ENCODE measurements at regions not wholly inside any gene's neighbourhood (a gene's known extent, or its start where the extent isn't known, plus 50 kb on each side); places are given as distances from the start of the nearest gene placed in this dataset.

GRCh38 chr5:155886311-155887031, 440.5 kb upstream of the SGCD start:
- DNase-seq (ENCODE audit: insufficient read length, low spot score) (no peak), FAIRE-seq (no peak)

- no peak for FAIRE-seq
Observed at GRCh38 chr5:155895484-155895883, 431.5 kb upstream of the SGCD start.

DNA sequence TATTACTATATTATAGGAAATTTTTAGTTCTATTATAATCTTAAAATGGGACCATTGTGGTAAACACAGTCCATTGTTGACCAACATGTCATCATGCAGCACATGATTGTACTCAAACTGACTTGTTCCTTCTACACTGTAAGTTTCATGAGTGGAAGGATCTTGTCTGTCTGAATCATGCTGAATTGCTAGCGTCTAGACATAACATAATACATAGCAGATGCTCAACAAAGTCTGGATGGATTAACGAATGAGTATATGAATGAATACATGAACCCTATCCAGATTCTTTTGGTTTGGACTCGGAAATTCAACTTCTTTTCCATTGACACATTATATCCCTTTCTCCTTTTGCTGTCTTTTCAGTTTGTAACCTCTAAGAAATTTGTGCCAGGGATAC, 429.2 kb upstream of the SGCD start:
- FAIRE-seq (no peak), DNase-seq (ENCODE audit: insufficient read length, low spot score) (no peak)

More at GRCh38 chr5:155895484-155895883, 431.5 kb upstream of the SGCD start:
- no peak for DNase-seq (ENCODE audit: insufficient read length, low spot score)

DNA sequence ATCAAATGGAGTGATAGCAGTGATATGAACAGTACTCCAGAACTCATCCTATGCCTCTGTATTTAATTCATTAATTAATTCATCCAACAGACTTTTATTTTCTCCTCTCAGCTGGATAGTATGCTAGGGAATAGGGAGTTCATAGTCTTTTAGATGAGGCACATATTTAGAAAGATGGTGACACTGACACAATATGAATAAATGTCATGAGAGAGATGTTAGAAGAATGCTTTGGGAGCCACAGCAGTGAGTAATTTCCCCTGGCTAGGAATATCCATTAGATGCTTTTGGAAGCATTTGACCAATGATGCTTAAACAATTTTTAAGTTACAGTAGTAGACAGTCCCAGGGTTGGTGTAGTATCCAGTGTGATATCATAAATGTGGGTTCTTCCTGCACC, 428.7 kb upstream of the SGCD start:
- DNase-seq (ENCODE audit: insufficient read length, low spot score) (no peak), FAIRE-seq (no peak)

GRCh38 chr5:155903791-155904190, 423.2 kb upstream of the SGCD start:
- FAIRE-seq, result no peak
- DNase-seq (ENCODE audit: insufficient read length, low spot score), result no peak

DNA sequence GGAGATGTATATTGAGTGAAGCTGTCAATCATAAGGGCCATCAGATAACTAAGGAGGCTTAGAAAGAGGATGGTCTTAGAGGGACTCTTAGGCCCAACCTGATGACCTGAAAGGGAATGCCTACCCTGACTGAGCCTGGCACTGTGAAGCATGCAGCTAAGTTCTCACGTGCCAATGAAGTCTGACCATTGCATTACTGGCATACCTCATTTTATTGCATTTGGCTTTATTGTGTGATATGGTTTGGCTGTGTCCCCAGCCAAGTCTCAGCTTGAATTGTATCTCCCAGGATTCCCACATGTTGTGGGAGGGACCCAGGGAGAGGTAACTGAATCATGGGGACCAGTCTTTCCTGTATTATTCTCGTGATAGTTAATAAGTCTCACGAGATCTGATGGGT, 421.6 kb upstream of the SGCD start:
- FAIRE-seq, result no peak
- no peak for DNase-seq (ENCODE audit: insufficient read length, low spot score)

- DNase-seq (ENCODE audit: insufficient read length, low spot score), result no peak
- FAIRE-seq, result no peak
Observed at GRCh38 chr5:155906046-155906445, 420.9 kb upstream of the SGCD start.

GRCh38 chr5:155908543-155908942, 418.4 kb upstream of the SGCD start:
- FAIRE-seq (no peak), DNase-seq (ENCODE audit: insufficient read length, low spot score) (no peak)

- DNase-seq (ENCODE audit: insufficient read length, low spot score) (no peak), FAIRE-seq (no peak)
Observed at GRCh38 chr5:155912291-155912690, 414.7 kb upstream of the SGCD start.

DNA sequence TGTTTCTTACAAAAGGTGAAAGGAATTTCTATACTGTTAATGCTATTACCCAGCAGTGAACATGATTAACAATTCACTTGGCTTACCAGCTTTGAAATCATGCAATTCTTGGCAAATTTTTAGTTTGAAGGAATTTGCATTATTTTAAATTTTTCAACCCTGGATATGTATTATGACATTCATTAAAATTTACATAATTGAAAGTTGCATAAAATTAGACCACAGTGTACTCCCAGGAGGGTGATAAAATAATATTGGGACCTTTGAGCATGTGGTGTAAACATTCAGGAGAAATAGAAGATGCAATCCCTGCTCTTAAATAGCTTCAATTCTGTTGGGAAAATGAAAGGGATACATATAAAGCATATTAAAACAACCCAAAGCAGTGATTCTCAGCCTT, 412.2 kb upstream of the SGCD start:
- DNase-seq (ENCODE audit: insufficient read length, low spot score) (no peak), FAIRE-seq (no peak)

DNA sequence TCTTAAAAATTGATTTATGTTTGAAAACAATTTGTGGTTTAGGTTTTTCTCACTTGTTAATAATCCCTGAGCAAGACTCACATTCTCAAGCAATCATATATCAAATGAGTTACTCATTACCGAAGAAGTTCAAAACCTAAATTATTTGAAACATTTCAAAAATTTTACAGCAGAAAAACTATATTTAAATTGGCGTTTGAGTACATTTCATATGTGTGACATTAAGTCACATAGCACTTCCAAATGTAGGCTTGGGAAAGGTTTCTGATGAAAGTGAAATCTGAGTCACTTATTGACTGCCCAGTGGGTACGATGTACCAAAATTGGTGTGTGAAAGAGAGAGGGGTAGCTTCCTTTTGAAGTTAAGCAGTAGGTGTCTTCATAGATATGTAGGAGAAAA, 411.4 kb upstream of the SGCD start:
- no peak for FAIRE-seq
- DNase-seq (ENCODE audit: insufficient read length, low spot score), result no peak

DNA sequence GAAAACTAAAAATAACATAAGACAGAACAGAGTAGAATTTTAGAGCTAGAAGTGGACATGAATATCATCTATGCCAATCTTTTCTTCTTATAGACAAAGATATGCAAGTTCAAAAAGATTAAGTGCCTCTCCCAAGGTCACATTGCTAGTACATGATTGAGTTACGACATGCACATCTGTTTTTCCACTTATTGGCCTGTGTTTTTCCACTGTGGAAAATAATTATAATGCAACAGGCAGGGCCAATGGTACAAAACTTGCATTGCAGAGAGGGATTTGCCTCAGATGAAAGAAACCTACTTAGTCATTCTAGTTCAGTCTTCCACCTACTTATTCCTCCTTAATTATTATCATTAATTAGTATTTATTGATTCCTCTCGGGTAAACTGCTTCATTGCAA, 407.8 kb upstream of the SGCD start:
- FAIRE-seq (no peak), DNase-seq (ENCODE audit: insufficient read length, low spot score) (no peak)

GRCh38 chr5:155919725-155920124, 407.2 kb upstream of the SGCD start:
- DNase-seq (ENCODE audit: insufficient read length, low spot score) (no peak), FAIRE-seq (no peak)

DNA sequence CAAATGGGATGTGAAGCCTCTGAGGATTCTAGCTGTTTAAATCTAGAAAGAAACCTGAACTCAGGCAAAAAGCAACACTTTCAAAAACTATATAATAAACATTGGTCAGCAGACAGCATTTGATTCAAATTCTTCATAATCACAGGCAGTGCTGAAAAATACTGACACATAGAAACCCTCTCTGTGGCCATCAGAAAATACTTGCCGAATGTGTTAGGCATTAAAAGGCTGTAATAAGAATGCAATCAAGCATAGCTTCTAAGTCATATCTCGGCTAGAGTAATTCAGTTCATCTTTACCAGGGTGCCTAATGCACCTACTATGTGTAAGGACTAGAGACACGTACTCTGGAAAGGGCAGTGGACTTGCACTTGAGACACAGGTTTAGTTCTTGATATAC, 405.3 kb upstream of the SGCD start:
- FAIRE-seq (no peak), DNase-seq (ENCODE audit: insufficient read length, low spot score) (no peak)

DNA sequence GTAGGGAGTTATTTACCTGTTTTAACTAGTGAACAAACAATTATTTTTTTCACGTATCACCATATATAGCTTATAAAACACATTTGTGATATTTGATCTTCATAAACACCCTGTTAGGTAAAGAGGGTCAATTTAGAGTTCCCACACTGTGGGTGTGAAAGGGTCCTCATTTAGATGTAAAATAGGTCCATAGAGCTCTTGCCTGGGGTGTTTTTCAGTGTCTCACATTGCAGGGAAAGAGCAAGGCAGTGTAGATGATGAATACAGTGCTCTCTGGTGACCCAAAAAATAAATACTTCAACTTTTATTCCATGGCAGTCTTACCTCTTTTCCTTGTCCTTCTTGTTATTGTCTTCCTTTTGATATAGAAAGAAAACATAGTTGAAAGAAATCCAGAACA, 403.2 kb upstream of the SGCD start:
- FAIRE-seq (no peak), DNase-seq (ENCODE audit: insufficient read length, low spot score) (no peak)

DNA sequence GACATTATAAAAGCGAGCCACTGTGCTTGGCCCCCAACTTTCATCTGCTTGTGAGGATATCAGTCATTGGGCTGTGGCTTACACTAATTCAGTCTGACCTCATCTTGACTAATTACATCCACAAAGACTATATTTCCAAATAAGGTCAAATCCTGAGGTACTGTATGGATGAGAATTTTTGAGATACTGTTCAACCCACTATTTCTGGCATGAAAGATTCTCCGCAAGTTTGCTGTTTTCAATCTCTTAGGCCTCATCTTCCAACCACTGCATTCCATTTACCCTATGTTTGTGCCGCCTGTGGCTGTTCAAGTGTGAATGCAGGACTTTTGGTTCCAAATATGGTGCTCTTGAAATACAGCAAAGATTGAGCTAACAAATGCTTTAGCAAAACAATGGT, 400.9 kb upstream of the SGCD start:
- DNase-seq (ENCODE audit: insufficient read length, low spot score), result no peak
- no peak for FAIRE-seq

DNA sequence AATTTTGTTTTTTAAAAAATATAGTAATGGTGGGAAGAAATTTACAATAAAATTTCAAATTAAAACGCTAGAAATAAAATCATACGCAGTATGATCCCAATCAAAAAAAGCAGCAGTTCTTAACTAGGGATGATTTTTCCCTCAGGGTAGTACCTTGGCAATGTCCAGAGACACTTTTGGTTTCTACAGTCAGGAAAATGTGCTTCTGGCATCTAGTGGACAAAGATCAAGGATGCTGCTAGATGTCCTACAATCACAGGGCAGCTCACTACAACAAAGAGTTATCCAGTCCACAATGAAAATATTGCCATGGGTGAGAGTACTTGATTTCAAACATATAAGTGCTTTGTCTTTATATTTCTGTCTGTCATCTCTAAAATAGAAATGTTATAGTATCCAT, 400.2 kb upstream of the SGCD start:
- no peak for DNase-seq (ENCODE audit: insufficient read length, low spot score)
- no peak for FAIRE-seq

- FAIRE-seq (no peak), DNase-seq (ENCODE audit: insufficient read length, low spot score) (no peak)
Observed at GRCh38 chr5:155929112-155929511, 397.9 kb upstream of the SGCD start.

GRCh38 chr5:155934964-155935363, 392.0 kb upstream of the SGCD start:
- DNase-seq (ENCODE audit: insufficient read length, low spot score) (no peak), FAIRE-seq (no peak)

GRCh38 chr5:155935723-155936122, 391.2 kb upstream of the SGCD start:
- FAIRE-seq (no peak), DNase-seq (ENCODE audit: insufficient read length, low spot score) (no peak)

DNA sequence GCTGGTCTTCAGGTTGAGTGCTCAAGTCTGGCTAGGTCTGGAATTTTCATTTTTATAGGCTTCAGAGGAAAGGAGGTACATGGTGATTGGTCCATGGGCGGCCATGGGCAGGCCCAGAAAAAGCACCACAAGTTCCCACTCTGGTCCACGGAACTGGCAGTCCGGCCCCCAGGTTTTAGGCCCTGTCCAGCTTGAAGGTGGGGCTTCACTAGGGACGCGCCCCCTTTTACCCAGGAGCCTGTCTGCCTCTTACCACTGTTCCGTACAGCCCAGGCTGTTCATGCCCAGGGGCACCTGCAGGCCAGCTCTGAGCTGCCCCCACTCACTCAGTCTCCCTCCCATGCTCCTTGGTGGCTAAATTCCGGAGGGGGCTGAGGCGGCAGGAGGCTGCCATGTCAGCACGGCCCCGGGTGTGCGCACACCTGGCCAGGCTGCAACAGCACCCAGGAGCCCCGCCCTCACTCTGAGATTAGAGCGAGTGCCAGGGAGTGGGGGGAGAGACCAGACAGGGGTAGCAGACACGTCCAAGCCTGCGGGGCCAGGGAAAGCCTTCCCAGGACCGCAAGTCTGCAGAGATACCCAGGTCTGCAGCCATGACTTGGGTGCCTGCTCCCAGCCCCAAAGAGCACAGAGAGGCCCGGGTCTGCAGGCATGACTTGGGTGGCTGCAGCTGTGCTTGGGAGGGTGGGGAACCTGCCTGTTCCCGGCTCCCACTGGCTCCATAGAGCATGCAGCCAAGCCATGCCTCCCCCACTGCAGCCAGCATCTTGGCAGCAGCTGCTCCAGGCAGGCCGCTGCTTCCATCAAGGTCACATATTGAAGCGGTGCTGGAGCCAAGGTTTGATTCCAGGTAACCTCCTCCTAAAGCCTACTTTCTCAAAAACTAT, 390.2 kb upstream of the SGCD start:
- no peak for FAIRE-seq
- no peak for DNase-seq (ENCODE audit: insufficient read length, low spot score)

- DNase-seq (ENCODE audit: insufficient read length, low spot score), result no peak
- FAIRE-seq, result no peak
Observed at GRCh38 chr5:155938051-155938450, 388.9 kb upstream of the SGCD start.

Measured in GM19239 (cell line).